Left ventricle myocardium inferior (tissue), 1 donor: ENCODE measurements at regions not wholly inside any gene's neighbourhood (a gene's known extent, or its start where the extent isn't known, plus 50 kb on each side); places are given as distances from the start of the nearest gene placed in this dataset.

ENCODE experiments used
- DNase-seq: peaks from one replicate; pipeline ENCODE4 v3.0.0-alpha.2; 2020
- H3K27ac ChIP-seq: fragments of 200-600 bp; replicated peaks from 2 replicates; pipeline ENCODE4 v1.8.0; 2021
- H3K27me3 ChIP-seq: fragments of 200-600 bp; 2 replicates; pipeline ENCODE4 v1.8.0; 2021; ENCODE audit warnings: low read depth
- H3K36me3 ChIP-seq: fragments of 200-600 bp; 2 replicates; pipeline ENCODE4 v1.8.0; 2021
- H3K4me1 ChIP-seq: fragments of 200-600 bp; 2 replicates; pipeline ENCODE4 v1.8.0; 2021
- H3K4me3 ChIP-seq: fragments of 200-600 bp; 2 replicates; pipeline ENCODE4 v1.8.0; 2021; ENCODE audit warnings: mild to moderate bottlenecking, moderate library complexity
- H3K9me3 ChIP-seq: fragments of 200-600 bp; replicated peaks from 2 replicates; pipeline ENCODE4 v1.8.0; 2021
- intact Hi-C: fragments of 100-400 bp; cut with micrococcal nuclease; formaldehyde crosslinking; loops from one replicate; pipeline ENCODE4 v1.11.0; 2022
- TF ChIP-seq, protein P1 (sequence below): fragments of 200-600 bp; IDR thresholded peaks from 2 replicates; pipeline ENCODE4 v1.8.0; 2021; ENCODE audit warnings: antibody characterized with exemption, mild to moderate bottlenecking, borderline replicate concordance
- donor health status: DM: no; HTN: yes; CAD: no; lungs with severe emphysema.

DNA sequence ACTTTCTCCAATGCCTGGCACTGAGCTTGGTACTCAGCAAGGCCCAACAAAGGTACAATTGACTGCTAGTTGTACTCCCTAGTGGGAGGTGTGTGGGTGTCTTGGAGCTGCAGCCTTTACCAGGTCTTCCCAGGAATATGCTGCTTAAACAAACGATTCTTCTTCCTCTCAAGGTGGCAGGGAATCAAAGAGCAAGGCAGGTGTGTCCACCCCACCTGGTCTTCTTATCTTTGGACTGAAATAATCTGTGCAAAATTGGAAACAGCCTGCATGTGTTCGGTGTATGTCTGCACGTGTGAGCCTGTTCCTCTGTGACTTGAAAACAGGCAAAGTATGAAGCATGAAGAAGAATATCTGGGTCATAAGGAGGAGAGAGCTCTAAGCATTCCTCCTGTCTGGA is 235.3 kb downstream of the PTTG2 start:
- H3K27me3 ChIP-seq = no peaks in the 10 kb centered on the region
- DNase-seq = no peak
- no peak overlapping the region for H3K4me3 ChIP-seq
- peaks cover 12% of the 10 kb centered on the region for H3K4me1 ChIP-seq
- peaks cover 7% of the 10 kb centered on the region for H3K9me3 ChIP-seq
- no peaks in the 10 kb centered on the region for H3K36me3 ChIP-seq
- intact Hi-C loops = no loop called here
- H3K27ac ChIP-seq = no peak overlapping the region
- TF ChIP-seq, protein P1, sequence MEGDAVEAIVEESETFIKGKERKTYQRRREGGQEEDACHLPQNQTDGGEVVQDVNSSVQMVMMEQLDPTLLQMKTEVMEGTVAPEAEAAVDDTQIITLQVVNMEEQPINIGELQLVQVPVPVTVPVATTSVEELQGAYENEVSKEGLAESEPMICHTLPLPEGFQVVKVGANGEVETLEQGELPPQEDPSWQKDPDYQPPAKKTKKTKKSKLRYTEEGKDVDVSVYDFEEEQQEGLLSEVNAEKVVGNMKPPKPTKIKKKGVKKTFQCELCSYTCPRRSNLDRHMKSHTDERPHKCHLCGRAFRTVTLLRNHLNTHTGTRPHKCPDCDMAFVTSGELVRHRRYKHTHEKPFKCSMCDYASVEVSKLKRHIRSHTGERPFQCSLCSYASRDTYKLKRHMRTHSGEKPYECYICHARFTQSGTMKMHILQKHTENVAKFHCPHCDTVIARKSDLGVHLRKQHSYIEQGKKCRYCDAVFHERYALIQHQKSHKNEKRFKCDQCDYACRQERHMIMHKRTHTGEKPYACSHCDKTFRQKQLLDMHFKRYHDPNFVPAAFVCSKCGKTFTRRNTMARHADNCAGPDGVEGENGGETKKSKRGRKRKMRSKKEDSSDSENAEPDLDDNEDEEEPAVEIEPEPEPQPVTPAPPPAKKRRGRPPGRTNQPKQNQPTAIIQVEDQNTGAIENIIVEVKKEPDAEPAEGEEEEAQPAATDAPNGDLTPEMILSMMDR = no peak

DNA sequence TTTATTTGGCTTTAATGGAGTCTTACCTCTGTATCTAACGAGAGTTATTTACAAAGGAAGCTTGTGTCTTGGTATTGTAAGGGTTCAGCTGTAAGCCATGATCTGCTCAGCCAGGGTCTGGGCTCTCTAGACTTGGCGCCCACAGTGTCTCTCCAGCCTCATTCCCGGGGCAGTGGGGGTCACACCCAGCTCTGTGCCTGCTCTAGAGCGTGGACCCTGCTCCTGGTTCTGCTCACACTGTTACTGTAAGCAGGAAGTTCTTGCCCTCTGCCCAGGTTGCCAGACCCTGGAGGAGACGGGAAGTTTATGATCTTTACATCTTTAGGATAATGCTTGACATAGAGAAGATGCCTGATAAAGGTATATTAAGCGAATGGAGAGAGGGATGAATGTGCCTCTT is 235.7 kb downstream of the PTTG2 start:
- H3K4me3 ChIP-seq = no peak overlapping the region
- peaks cover 8% of the 10 kb centered on the region for H3K4me1 ChIP-seq
- intact Hi-C loops = no loop called here
- H3K36me3 ChIP-seq = no peaks in the 10 kb centered on the region
- TF ChIP-seq, protein P1 = no peak
- H3K9me3 ChIP-seq = peaks cover 7% of the 10 kb centered on the region
- H3K27ac ChIP-seq = no peak overlapping the region
- no peak for DNase-seq
- no peaks in the 10 kb centered on the region for H3K27me3 ChIP-seq

DNA sequence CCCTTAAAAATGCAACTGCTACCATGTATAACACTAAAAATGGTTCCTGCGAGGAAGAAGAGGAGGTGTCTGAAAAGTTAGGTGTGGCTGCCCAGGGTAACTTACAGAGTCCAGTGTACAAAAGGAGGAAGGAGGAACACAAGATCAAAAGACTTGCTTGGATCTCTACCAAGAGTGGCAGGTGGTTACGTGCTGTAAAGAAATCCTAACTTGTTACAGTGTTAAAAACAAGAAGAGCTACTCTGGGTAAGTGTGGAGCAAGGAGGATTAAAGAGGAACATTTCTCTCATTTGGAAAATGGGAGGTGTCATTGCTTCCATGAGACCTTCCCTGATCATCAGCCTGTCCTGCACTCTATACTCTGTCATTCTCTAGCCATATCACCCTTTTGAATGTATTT is 242.0 kb downstream of the PTTG2 start:
- peaks cover 5% of the 10 kb centered on the region for H3K9me3 ChIP-seq
- H3K4me3 ChIP-seq = no peak overlapping the region
- TF ChIP-seq, protein P1 = no peak
- H3K27ac ChIP-seq = no peak overlapping the region
- intact Hi-C loops = no loop called here
- H3K4me1 ChIP-seq = no peaks in the 10 kb centered on the region
- H3K36me3 ChIP-seq = no peaks in the 10 kb centered on the region
- H3K27me3 ChIP-seq = no peaks in the 10 kb centered on the region
- no peak for DNase-seq

DNA sequence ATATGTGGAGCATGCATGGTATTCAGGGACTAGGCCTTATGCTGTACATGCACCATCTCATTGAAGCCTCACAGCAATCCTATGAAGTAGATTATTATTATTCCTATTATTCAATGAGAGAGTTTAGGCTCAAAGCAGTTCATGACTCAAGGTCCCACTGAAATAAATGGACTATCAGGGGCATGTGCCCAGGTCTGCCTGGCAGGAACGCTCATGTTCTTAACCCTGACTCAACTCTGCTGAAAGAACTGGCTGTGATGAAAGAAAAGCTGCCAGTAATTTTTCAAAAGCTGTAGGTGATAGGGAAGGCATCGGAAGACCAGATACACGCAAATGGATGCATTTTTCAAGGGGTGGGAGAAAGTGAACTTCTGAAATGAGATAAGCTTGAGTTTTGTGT is 243.4 kb downstream of the PTTG2 start:
- intact Hi-C loops = no loop called here
- no peak overlapping the region for H3K27ac ChIP-seq
- TF ChIP-seq, protein P1 = no peak
- no peaks in the 10 kb centered on the region for H3K36me3 ChIP-seq
- no peak for DNase-seq
- H3K4me1 ChIP-seq = no peaks in the 10 kb centered on the region
- H3K9me3 ChIP-seq = peaks cover 5% of the 10 kb centered on the region
- no peaks in the 10 kb centered on the region for H3K27me3 ChIP-seq
- no peak overlapping the region for H3K4me3 ChIP-seq

DNA sequence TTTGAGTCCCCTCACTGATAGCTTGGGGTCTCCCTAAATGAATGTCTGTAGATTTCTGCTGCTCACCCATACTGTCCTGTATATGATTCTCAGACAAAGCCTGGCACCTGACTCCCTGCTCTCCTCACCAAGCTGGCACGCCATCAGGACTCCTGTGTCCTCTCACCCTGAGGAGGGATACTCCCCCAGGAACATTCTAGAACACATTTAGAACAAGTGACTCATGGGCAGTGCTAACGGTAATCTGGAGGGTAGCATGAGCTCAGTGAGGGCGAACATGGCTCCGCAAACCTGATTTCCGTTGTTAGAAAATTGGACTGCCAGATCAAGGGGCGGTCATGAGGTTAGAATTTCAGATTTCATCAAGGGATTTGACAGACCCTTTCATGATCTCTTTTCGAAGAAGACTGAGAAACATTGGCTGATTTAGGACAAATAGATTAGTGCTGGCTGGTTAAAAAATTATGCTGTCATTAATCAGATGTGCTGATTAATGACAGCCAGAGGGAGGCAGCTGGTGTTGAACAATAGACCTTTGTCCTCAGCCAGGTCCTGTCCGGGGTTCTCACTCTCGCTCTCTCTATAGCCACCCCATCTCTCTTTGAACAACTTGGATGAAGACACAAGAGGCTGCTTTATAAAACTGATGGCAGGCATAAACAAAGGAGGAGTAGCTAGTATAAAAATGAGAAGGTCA is 244.3 kb downstream of the PTTG2 start:
- no peaks in the 10 kb centered on the region for H3K4me1 ChIP-seq
- peaks cover 5% of the 10 kb centered on the region for H3K9me3 ChIP-seq
- intact Hi-C loops = no loop called here
- H3K27me3 ChIP-seq = no peaks in the 10 kb centered on the region
- H3K36me3 ChIP-seq = no peaks in the 10 kb centered on the region
- no peak overlapping the region for H3K27ac ChIP-seq
- TF ChIP-seq, protein P1 = no peak
- no peak for DNase-seq
- H3K4me3 ChIP-seq = no peak overlapping the region

DNA sequence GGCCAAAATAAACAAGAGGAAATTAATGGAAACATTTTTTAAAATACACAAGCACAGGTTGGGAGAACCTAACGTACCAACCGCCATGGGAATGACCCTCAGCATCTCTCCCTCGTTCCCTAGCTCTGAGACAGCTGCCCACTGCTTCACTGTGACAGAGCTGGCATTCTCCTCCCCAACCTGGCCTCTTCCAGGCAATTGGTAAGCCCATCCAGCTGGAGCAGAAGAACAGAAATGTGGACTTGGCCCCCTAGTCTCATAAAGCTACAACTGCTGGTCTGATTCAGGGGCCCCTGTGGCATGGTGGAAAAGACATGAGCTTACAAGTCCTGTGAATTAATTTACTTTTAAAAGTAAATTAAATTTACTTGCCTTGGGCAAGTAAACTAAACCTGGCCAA is 245.1 kb downstream of the PTTG2 start:
- no peak overlapping the region for H3K4me3 ChIP-seq
- H3K36me3 ChIP-seq = no peaks in the 10 kb centered on the region
- H3K9me3 ChIP-seq = peaks cover 5% of the 10 kb centered on the region
- intact Hi-C loops = no loop called here
- no peak overlapping the region for H3K27ac ChIP-seq
- TF ChIP-seq, protein P1 = no peak
- no peaks in the 10 kb centered on the region for H3K27me3 ChIP-seq
- H3K4me1 ChIP-seq = peaks cover 3% of the 10 kb centered on the region
- DNase-seq = no peak
